CD4-positive, alpha-beta T cell treated with Interleukin-2 at 100 ng/mL for 4 hours (primary cell): ENCODE measurements at regions not wholly inside any gene's neighbourhood (a gene's known extent, or its start where the extent isn't known, plus 50 kb on each side); places are given as distances from the start of the nearest gene placed in this dataset.

ENCODE experiments used
- DNase-seq: peaks from one replicate; pipeline ENCODE4 v3.0.0-alpha.2; 2020; ENCODE audit warnings: low spot score

GRCh38 chr16:5903153-5903552, 805.6 kb upstream of the EEF2KMT start:
- DNase-seq = no peak

GRCh38 chr16:5900046-5900445, 802.5 kb upstream of the EEF2KMT start:
- no peak for DNase-seq

GRCh38 chr16:5895976-5896375, 798.4 kb upstream of the EEF2KMT start:
- no peak for DNase-seq

- DNase-seq = no peak
These were observed 797.5 kb upstream of the EEF2KMT start for GRCh38 chr16:5895137-5895536.

GRCh38 chr16:5891296-5891695, 793.7 kb upstream of the EEF2KMT start:
- DNase-seq = no peak

GRCh38 chr16:5885521-5885920, 787.9 kb upstream of the EEF2KMT start:
- no peak for DNase-seq

- DNase-seq = no peak
These were observed 787.4 kb upstream of the EEF2KMT start for GRCh38 chr16:5884996-5885395.

- no peak for DNase-seq
These were observed 786.7 kb upstream of the EEF2KMT start for GRCh38 chr16:5884339-5884738.

- DNase-seq = no peak
These were observed 784.6 kb upstream of the EEF2KMT start for GRCh38 chr16:5882087-5882640.

GRCh38 chr16:5875416-5875815, 777.8 kb upstream of the EEF2KMT start:
- DNase-seq = no peak

- DNase-seq = no peak
These were observed 777.3 kb upstream of the EEF2KMT start for GRCh38 chr16:5874899-5875298.

GRCh38 chr16:5873221-5873620, 775.6 kb upstream of the EEF2KMT start:
- no peak for DNase-seq

GRCh38 chr16:5870886-5871691, 773.5 kb upstream of the EEF2KMT start:
- no peak for DNase-seq

- DNase-seq = no peak
These were observed 769.7 kb upstream of the EEF2KMT start for GRCh38 chr16:5867250-5867649.

GRCh38 chr16:5865236-5865635, 767.6 kb upstream of the EEF2KMT start:
- no peak for DNase-seq

- no peak for DNase-seq
These were observed 765.5 kb upstream of the EEF2KMT start for GRCh38 chr16:5863071-5863606.

GRCh38 chr16:5862103-5862840, 764.7 kb upstream of the EEF2KMT start:
- DNase-seq = no peak

GRCh38 chr16:5861241-5861640, 763.6 kb upstream of the EEF2KMT start:
- DNase-seq = no peak

GRCh38 chr16:5858180-5858579, 760.6 kb upstream of the EEF2KMT start:
- no peak for DNase-seq

GRCh38 chr16:5854027-5854426, 756.4 kb upstream of the EEF2KMT start:
- no peak for DNase-seq

GRCh38 chr16:5852151-5852550, 754.6 kb upstream of the EEF2KMT start:
- no peak for DNase-seq

GRCh38 chr16:5851393-5851982, 753.9 kb upstream of the EEF2KMT start:
- no peak for DNase-seq
